ENCODE measurements at regions not wholly inside any gene's neighbourhood (a gene's known extent, or its start where the extent isn't known, plus 50 kb on each side); places are given as distances from the start of the nearest gene placed in this dataset.

- TF ChIP-seq REST (IDR thresholded peaks at IDR 0.05) (no peak), CTCF (IDR thresholded peaks at IDR 0.05; ENCODE audit: low read depth, low read length, missing input control) (no peak)
- TF ChIP-seq, protein P1, sequence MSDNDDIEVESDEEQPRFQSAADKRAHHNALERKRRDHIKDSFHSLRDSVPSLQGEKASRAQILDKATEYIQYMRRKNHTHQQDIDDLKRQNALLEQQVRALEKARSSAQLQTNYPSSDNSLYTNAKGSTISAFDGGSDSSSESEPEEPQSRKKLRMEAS (IDR thresholded peaks at IDR 0.05): no peak
Observed at GRCh38 chr11:71089571-71089970, 162.8 kb downstream of the SHANK2 start.

Measured in liver (tissue), 2 donors.